H1 (cell line): ENCODE measurements at regions not wholly inside any gene's neighbourhood (a gene's known extent, or its start where the extent isn't known, plus 50 kb on each side); places are given as distances from the start of the nearest gene placed in this dataset.

Experiments used
- CTCF ChIA-PET: fragments of 300-600 bp; sonication (Branson Sonifier 250); formaldehyde crosslinking; loops from one replicate; lab custom pipeline; 2021; ENCODE audit not compliant: partially characterized antibody; lab: Charles Lee
- POLR2A ChIA-PET: fragments of 300-600 bp; sonication (Branson Sonifier 250); formaldehyde crosslinking; loops from one replicate; lab custom pipeline; 2021; ENCODE audit warnings: inconsistent platforms; ENCODE audit not compliant: partially characterized antibody; lab: Charles Lee
- DNase-seq, 2 experiments: peaks; one replicate each; pipeline versions ENCODE4 v3.0.0 to v3.0.0-alpha.2; 2010 to 2022; ENCODE audit warnings: low spot score in 2 of 2, low read depth in 1 of 2, mixed read lengths in 1 of 2
- FAIRE-seq: peaks from 2 replicates; lab custom pipeline; 2011; peaks lifted over from hg19 to GRCh38; lab: Jason Lieb, UNC
- H2AFZ ChIP-seq: 2 replicates; pipeline ENCODE4 v1.8.1; 2012; ENCODE audit warnings: low read length, inconsistent platforms
- H2AK5ac ChIP-seq: 2 replicates; pipeline ENCODE4 v1.6.1; 2013; ENCODE audit warnings: low read depth, low read length
- H2BK120ac ChIP-seq: replicated peaks from 2 replicates; pipeline ENCODE3; 2013; ENCODE audit warnings: low read depth, low read length, inconsistent platforms
- H2BK12ac ChIP-seq: 2 replicates; pipeline ENCODE4 v1.6.1; 2013; ENCODE audit warnings: low read depth, low read length
- H2BK15ac ChIP-seq: 2 replicates; pipeline ENCODE4 v1.6.1; 2013; ENCODE audit warnings: low read length
- H2BK20ac ChIP-seq: 2 replicates; pipeline ENCODE4 v1.6.1; 2013; ENCODE audit warnings: low read length
- H2BK5ac ChIP-seq: 2 replicates; pipeline ENCODE4 v1.6.1; 2013; ENCODE audit warnings: low read depth, low read length
- H3K14ac ChIP-seq: 2 replicates; pipeline ENCODE4 v1.6.1; 2013; ENCODE audit warnings: inconsistent platforms; ENCODE audit not compliant: insufficient read length
- H3K18ac ChIP-seq: 2 replicates; pipeline ENCODE4 v1.6.1; 2013; ENCODE audit warnings: low read length; ENCODE audit errors: extremely low read depth
- H3K23ac ChIP-seq: 2 replicates; pipeline ENCODE4 v1.6.1; 2013; ENCODE audit warnings: inconsistent platforms; ENCODE audit not compliant: insufficient read length
- H3K23me2 ChIP-seq: 2 replicates; pipeline ENCODE4 v1.6.1; 2013; ENCODE audit warnings: low read depth, low read length
- H3K27ac ChIP-seq: 2 replicates; pipeline ENCODE4 v1.6.1; 2011; ENCODE audit warnings: low read depth, low read length, inconsistent platforms
- H3K27me3 ChIP-seq, 4 experiments: replicated peaks in 1 of 4; 1 replicate in 1 of 4; 2 replicates in 3 of 4; pipeline versions ENCODE4 v1.6.1 to v1.8.1; 2011 to 2013; ENCODE audit warnings: low read length in 3 of 4, mild to moderate bottlenecking in 3 of 4, inconsistent platforms in 2 of 4, mixed read lengths in 2 of 4, moderate library complexity in 1 of 4; ENCODE audit not compliant: control insufficient read depth in 3 of 4, insufficient read depth in 3 of 4; ENCODE audit errors: extremely low read depth in 1 of 4
- H3K36me3 ChIP-seq, 4 experiments: 2 replicates each; pipeline versions ENCODE4 v1.6.1 to v1.8.1; 2011 to 2013; ENCODE audit warnings: mild to moderate bottlenecking in 4 of 4, low read length in 3 of 4, moderate library complexity in 2 of 4, control low read depth in 1 of 4, inconsistent platforms in 1 of 4; ENCODE audit not compliant: insufficient read depth in 4 of 4, control insufficient read depth in 2 of 4
- H3K4ac ChIP-seq: replicated peaks from 2 replicates; pipeline ENCODE3; 2013; ENCODE audit warnings: low read length, low read depth, mixed read lengths, inconsistent platforms; ENCODE audit not compliant: insufficient read length
- H3K4me1 ChIP-seq, 4 experiments: replicated peaks in 1 of 4; 1 replicate in 1 of 4; 2 replicates in 3 of 4; pipeline versions ENCODE4 v1.6.1 to v1.8.1; 2011 to 2013; ENCODE audit warnings: low read length in 3 of 4, inconsistent platforms in 2 of 4, mixed read lengths in 1 of 4; ENCODE audit not compliant: insufficient read depth in 4 of 4, control insufficient read depth in 3 of 4
- H3K4me2 ChIP-seq, 2 experiments: 2 replicates each; pipeline versions ENCODE4 v1.6.1 to v1.8.1; 2011 to 2013; ENCODE audit warnings: low read depth in 2 of 2, low read length in 2 of 2, control low read depth in 1 of 2, inconsistent platforms in 1 of 2, mild to moderate bottlenecking in 1 of 2; ENCODE audit not compliant: insufficient read depth in 1 of 2
- H3K4me3 ChIP-seq, 4 experiments: fragments of 200-600, 300-600 bp in 1 of 4; sonication (generic), shearing (Covaris generic), sonication (Bioruptor Twin) in 1 of 4; 2 replicates each; pipeline versions ENCODE4 v1.5.1 to v1.8.1; 2011 to 2016; ENCODE audit warnings: low read length in 4 of 4, low read depth in 3 of 4, control low read depth in 2 of 4, inconsistent platforms in 2 of 4, mild to moderate bottlenecking in 2 of 4, mixed read lengths in 1 of 4, moderate library complexity in 1 of 4; ENCODE audit not compliant: insufficient read depth in 2 of 4; ENCODE audit errors: extremely low read depth in 1 of 4
- H3K56ac ChIP-seq: replicated peaks from 2 replicates; pipeline ENCODE3; 2013; ENCODE audit warnings: low read depth, mild to moderate bottlenecking, mixed read lengths, low read length, inconsistent platforms; ENCODE audit not compliant: insufficient read length
- H3K79me1 ChIP-seq: 2 replicates; pipeline ENCODE4 v1.6.1; 2013; ENCODE audit warnings: low read depth, low read length, control low read depth
- H3K79me2 ChIP-seq, 2 experiments: 2 replicates each; pipeline versions ENCODE4 v1.6.1 to v1.8.1; 2012 to 2013; ENCODE audit warnings: low read length in 2 of 2, mild to moderate bottlenecking in 2 of 2, inconsistent platforms in 1 of 2; ENCODE audit not compliant: insufficient read depth in 2 of 2, control insufficient read depth in 1 of 2
- H3K9ac ChIP-seq, 4 experiments: replicated peaks in 1 of 4; 1 replicate in 1 of 4; 2 replicates in 3 of 4; pipeline versions ENCODE4 v1.6.1 to v1.8.1; 2011 to 2013; ENCODE audit warnings: low read depth in 3 of 4, low read length in 3 of 4, control low read depth in 2 of 4, mild to moderate bottlenecking in 2 of 4, moderate library complexity in 2 of 4, inconsistent platforms in 1 of 4; ENCODE audit errors: extremely low read depth in 1 of 4
- H3K9me3 ChIP-seq, 2 experiments: 2 replicates each; pipeline versions ENCODE4 v1.6.1 to v1.8.1; 2012 to 2013; ENCODE audit warnings: mild to moderate bottlenecking in 2 of 2, moderate library complexity in 2 of 2, control low read depth in 1 of 2, inconsistent platforms in 1 of 2, low read depth in 1 of 2, low read length in 1 of 2, mixed read lengths in 1 of 2; ENCODE audit not compliant: insufficient read depth in 2 of 2
- H4K20me1 ChIP-seq, 2 experiments: replicated peaks in 1 of 2; 2 replicates each; pipeline versions ENCODE3 to v1.8.1; 2011 to 2013; ENCODE audit warnings: inconsistent platforms in 2 of 2, low read length in 2 of 2, mild to moderate bottlenecking in 1 of 2; ENCODE audit not compliant: insufficient read depth in 2 of 2, control insufficient read depth in 1 of 2
- H4K5ac ChIP-seq: 2 replicates; pipeline ENCODE4 v1.6.1; 2013; ENCODE audit warnings: low read length, low read depth, mixed read lengths, inconsistent platforms; ENCODE audit not compliant: insufficient read length
- H4K8ac ChIP-seq: 2 replicates; pipeline ENCODE4 v1.8.0; 2013; ENCODE audit warnings: mild to moderate bottlenecking, moderate library complexity, low read length, inconsistent platforms; ENCODE audit not compliant: insufficient read depth; ENCODE audit errors: extremely low read depth
- H4K91ac ChIP-seq: replicated peaks from 2 replicates; pipeline ENCODE3; 2013; ENCODE audit warnings: low read length, mixed read lengths, inconsistent platforms; ENCODE audit not compliant: insufficient read length
- SIX5 ChIP-seq: IDR thresholded peaks from 2 replicates; pipeline ENCODE4 v1.6.1; 2011; ENCODE audit warnings: mild to moderate bottlenecking, low read depth, low read length
- WGBS, 2 experiments: shearing (Covaris generic) in 1 of 2; methylation state at CpG; one replicate each; pipeline versions ENCODE4 v1.1.6 to v1.1.7; 2013 to 2015; ENCODE audit warnings: low lambda C conversion rate in 2 of 2, mixed read lengths in 2 of 2, inconsistent platforms in 1 of 2, low coverage in 1 of 2, missing lambda C conversion rate in 1 of 2; ENCODE audit not compliant: insufficient replicate concordance in 2 of 2, insufficient coverage in 1 of 2, insufficient read length in 1 of 2; ENCODE audit errors: extremely low coverage in 1 of 2, missing lambda C conversion rate in 1 of 2; 5-methylcytosine and 5-hydroxymethylcytosine counted together

DNA sequence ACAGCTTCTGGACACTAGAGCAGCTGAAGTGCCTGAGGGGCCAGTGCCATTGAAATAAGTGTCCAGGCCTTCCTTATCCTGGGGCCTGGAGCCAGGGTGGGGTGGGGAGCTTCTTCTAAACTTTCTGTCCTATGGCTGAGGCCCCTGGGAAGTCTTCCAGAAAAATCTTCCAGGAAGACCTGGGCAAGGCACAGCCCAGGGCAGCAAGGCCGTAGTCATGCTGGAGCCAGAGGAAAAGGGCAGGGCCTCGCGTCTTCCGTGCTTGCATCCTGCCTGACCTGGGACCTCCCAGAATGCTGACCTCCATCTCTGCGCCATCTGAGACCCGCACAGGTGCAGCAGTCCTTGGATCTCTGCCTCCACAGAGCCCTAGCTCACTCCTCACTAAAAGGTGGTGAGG lies 96.7 kb upstream of the SLC44A3 start:
- no peak overlapping the region for H3K27ac ChIP-seq
- TF ChIP-seq SIX5 = no peak

More for the DNA sequence above, 96.7 kb upstream of the SLC44A3 start:
- no peak overlapping the region for H2BK20ac ChIP-seq
- DNase-seq = no peak
- H3K23ac ChIP-seq = no peak overlapping the region
- H3K4me2 ChIP-seq = no peak overlapping the region
- H3K4ac ChIP-seq = no peak overlapping the region
- CTCF ChIA-PET = interaction anchor here (1.0 to 2.3 kb wide), 5 partner anchors 9 to 181 kb away, joined by 3 to 10 read pairs (median 4); no protein-coding TSS in a partner anchor
- H4K5ac ChIP-seq = no peak overlapping the region
- no peaks in the 10 kb centered on the region for H3K79me2 ChIP-seq
- H3K79me1 ChIP-seq = no peaks in the 10 kb centered on the region
- H2AFZ ChIP-seq = no peak overlapping the region
- H3K18ac ChIP-seq = no peak overlapping the region
- POLR2A ChIA-PET = interaction anchor here (1.1 to 2.0 kb wide), 2 partner anchors 11 to 121 kb away, joined by 3 to 4 read pairs; no protein-coding TSS in a partner anchor
- no peak for FAIRE-seq
- H3K4me3 ChIP-seq = no peak overlapping the region
- H3K14ac ChIP-seq = no peak overlapping the region
- H3K9me3 ChIP-seq = no peaks in the 10 kb centered on the region
- H4K91ac ChIP-seq = no peak overlapping the region
- no peaks in the 10 kb centered on the region for H4K20me1 ChIP-seq
- no peak overlapping the region for H2BK120ac ChIP-seq
- no peak overlapping the region for H3K9ac ChIP-seq
- no peak overlapping the region for H3K56ac ChIP-seq
- 94% methylated on average over 6 of the region's 6 CpGs; no CpG with 5 or more reads in 1 of the 2 experiments for WGBS, 2 experiments
- H2BK5ac ChIP-seq = no peak overlapping the region; the same call in 1 of the 2 replicates
- peak overlapping the region; percentile 28 for H4K8ac ChIP-seq
- no peaks in the 10 kb centered on the region for H3K23me2 ChIP-seq
- H3K4me1 ChIP-seq = no peaks in the 10 kb centered on the region
- H3K36me3 ChIP-seq = no peaks in the 10 kb centered on the region
- H2BK12ac ChIP-seq = no peak overlapping the region; the same call in 1 of the 2 replicates
- H2BK15ac ChIP-seq = no peak overlapping the region
- no peaks in the 10 kb centered on the region for H3K27me3 ChIP-seq
- H2AK5ac ChIP-seq = no peak overlapping the region
